LNCAP (cell line): ENCODE measurements at regions not wholly inside any gene's neighbourhood (a gene's known extent, or its start where the extent isn't known, plus 50 kb on each side); places are given as distances from the start of the nearest gene placed in this dataset.

Experiments
- TF ChIP-seq, protein P1 (sequence below): fragments of 450-650 bp; IDR thresholded peaks from 2 replicates; pipeline ENCODE4 v1.5.1; 2017; ENCODE audit warnings: mild to moderate bottlenecking

DNA sequence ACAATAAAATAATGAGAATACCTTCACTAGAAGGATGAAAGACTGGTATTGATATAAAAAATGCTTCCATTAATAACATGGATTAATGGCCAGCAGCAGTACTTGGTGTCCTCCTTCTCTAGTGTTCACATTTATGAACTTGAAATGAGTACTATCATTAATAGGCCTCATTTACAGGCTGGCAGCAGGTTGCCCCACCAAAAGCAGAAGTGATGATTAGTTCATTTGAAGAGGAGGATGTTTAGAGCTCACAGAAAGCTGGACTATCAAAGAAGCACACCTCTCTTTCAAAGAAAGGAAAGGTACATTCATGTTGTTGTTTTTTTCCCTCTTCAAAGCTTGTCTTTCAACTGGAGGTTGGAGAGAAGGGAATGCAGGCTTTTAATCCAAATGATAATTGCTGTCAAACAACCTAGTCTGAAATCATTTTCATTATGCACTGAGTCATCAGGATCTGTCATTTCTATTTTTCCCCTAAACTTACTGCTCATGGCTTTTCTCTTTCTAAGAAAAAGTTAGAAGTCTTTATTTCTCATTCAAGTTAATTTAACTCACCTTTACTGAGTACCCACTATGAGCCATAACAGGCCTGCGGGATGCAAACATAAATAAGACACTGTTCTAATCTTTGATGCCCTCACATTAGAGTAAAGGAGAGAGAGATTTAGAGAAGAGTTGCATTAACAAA is 157.9 kb upstream of the GRIP1 start:
- TF ChIP-seq, protein P1, sequence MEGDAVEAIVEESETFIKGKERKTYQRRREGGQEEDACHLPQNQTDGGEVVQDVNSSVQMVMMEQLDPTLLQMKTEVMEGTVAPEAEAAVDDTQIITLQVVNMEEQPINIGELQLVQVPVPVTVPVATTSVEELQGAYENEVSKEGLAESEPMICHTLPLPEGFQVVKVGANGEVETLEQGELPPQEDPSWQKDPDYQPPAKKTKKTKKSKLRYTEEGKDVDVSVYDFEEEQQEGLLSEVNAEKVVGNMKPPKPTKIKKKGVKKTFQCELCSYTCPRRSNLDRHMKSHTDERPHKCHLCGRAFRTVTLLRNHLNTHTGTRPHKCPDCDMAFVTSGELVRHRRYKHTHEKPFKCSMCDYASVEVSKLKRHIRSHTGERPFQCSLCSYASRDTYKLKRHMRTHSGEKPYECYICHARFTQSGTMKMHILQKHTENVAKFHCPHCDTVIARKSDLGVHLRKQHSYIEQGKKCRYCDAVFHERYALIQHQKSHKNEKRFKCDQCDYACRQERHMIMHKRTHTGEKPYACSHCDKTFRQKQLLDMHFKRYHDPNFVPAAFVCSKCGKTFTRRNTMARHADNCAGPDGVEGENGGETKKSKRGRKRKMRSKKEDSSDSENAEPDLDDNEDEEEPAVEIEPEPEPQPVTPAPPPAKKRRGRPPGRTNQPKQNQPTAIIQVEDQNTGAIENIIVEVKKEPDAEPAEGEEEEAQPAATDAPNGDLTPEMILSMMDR: no peak

DNA sequence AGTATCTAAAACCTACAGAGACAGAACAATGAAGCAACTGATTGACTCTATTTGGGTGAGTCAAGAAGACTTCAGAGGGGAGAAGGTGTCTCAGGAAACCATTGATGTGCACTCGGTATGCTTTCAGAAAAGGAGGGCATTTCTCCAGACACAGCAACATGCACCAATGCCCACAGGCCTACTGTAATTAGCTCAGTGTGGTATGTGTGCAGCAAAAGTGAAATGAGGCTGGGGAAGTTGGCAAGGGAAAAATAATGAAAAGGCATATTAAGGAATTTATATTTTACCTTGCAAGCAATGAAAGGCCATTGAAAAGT is 158.4 kb upstream of the GRIP1 start:
- TF ChIP-seq, protein P1: no peak

DNA sequence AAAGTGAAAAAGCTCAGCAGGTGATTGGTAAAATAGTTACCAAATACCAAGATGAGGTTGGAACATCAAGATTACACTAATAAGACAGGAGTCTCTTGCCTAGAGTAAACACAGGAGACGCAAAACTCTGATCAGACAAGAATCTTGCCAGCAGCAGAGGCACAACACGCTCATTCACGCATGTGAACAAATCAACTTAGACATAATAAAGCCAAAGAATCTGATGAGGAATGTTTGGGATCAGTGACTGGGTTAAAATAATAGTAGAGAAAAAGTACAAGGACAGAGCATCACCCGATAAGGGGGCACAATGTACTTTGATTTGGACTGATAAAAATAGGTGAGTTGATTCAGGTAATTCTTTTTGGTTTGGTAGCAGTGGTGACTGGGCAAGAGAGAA is 159.5 kb upstream of the GRIP1 start:
- TF ChIP-seq, protein P1: no peak

DNA sequence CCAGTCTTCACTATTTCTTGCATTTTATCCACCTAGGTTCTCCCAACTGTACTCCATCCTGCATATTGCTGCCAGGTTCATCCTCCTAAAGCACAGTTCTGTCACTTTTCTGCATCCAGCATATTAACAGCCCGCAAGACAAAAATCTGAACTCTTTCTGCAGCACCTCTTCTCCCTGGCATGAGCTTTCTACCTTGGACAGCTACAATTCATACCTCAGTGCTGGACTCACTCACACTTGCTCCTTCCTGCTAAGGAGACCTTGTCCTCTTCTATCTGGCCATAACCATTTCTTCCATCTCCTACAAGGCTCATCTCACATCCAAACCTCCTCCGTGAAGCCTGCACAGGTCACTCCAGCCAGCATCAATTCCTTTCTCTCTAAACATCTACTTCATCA is 170.1 kb upstream of the GRIP1 start:
- TF ChIP-seq, protein P1: no peak

GRCh38 chr12:66851134-66851533 is 172.3 kb upstream of the GRIP1 start:
- TF ChIP-seq, protein P1: no peak

GRCh38 chr12:66852091-66852490 is 173.2 kb upstream of the GRIP1 start:
- TF ChIP-seq, protein P1: no peak

- TF ChIP-seq, protein P1: no peak
Measured at GRCh38 chr12:66852765-66853164, 173.9 kb upstream of the GRIP1 start.
